Lower leg skin (tissue), 3 donors: ENCODE measurements at regions not wholly inside any gene's neighbourhood (a gene's known extent, or its start where the extent isn't known, plus 50 kb on each side); places are given as distances from the start of the nearest gene placed in this dataset.

ENCODE experiments used
- POLR2A ChIP-seq, 2 donors: fragments of 450-650 bp; IDR thresholded peaks; one replicate each; pipeline ENCODE4 v1.6.1; 2016 to 2017; ENCODE audit warnings: antibody characterized with exemption in 2 of 2, mild to moderate bottlenecking in 1 of 2, moderate library complexity in 1 of 2
- TF ChIP-seq, protein P1 (sequence below), 3 donors: fragments of 450-650 bp; IDR thresholded peaks; one replicate each; pipeline ENCODE4 v1.5.1; 2016; ENCODE audit warnings: antibody characterized with exemption in 3 of 3, mild to moderate bottlenecking in 3 of 3, moderate library complexity in 2 of 3

DNA sequence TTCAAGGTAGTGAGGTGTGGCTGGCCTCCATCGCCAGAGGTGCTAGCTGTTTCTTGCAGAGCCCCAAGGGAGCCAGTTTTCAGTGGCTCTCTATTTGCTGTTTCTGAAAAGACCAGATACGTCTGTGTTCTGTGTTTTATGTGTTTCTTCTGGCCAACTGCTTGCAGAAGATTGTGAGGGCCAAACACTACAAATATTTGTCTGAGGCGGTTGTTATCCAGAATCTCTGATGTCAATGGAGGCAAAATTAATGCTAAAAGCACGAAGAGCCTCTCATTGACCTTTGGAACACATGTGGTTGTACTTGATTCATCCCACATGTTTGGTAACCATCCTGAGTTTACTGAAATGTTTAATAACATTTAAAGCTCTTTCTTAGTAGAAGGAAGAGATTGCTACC, 113.9 kb downstream of the CT47B1 start:
- TF ChIP-seq, protein P1, sequence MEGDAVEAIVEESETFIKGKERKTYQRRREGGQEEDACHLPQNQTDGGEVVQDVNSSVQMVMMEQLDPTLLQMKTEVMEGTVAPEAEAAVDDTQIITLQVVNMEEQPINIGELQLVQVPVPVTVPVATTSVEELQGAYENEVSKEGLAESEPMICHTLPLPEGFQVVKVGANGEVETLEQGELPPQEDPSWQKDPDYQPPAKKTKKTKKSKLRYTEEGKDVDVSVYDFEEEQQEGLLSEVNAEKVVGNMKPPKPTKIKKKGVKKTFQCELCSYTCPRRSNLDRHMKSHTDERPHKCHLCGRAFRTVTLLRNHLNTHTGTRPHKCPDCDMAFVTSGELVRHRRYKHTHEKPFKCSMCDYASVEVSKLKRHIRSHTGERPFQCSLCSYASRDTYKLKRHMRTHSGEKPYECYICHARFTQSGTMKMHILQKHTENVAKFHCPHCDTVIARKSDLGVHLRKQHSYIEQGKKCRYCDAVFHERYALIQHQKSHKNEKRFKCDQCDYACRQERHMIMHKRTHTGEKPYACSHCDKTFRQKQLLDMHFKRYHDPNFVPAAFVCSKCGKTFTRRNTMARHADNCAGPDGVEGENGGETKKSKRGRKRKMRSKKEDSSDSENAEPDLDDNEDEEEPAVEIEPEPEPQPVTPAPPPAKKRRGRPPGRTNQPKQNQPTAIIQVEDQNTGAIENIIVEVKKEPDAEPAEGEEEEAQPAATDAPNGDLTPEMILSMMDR (IDR thresholded peaks at IDR 0.05): no peak
- TF ChIP-seq POLR2A (IDR thresholded peaks at IDR 0.05): no peak
